Stimulated activated naive CD8-positive, alpha-beta T cell treated with anti-CD3 and anti-CD28 coated beads, Interleukin-15, Interleukin-2, amounts not matched to agents 100 ng/mL and 50 ng/mL, for 24 hours (primary cell): ENCODE measurements at regions not wholly inside any gene's neighbourhood (a gene's known extent, or its start where the extent isn't known, plus 50 kb on each side); places are given as distances from the start of the nearest gene placed in this dataset.
"Not testable (repeated sequence)": the region's sequence is repeated elsewhere in the genome, so short reads cannot be mapped to it uniquely, and the experiment has no call there.

Source experiments
- H3K27ac Mint-ChIP-seq: one replicate; pipeline ENCODE4 v1.8.0; 2021; ENCODE audit warnings: mild to moderate bottlenecking, mixed read lengths
- H3K27me3 Mint-ChIP-seq: one replicate; pipeline ENCODE4 v1.8.0; 2021; ENCODE audit warnings: mixed read lengths
- H3K36me3 Mint-ChIP-seq: one replicate; pipeline ENCODE4 v1.8.0; 2021; ENCODE audit warnings: low read depth, mixed read lengths
- H3K4me1 Mint-ChIP-seq: one replicate; pipeline ENCODE4 v1.8.0; 2021; ENCODE audit warnings: low read depth, mixed read lengths
- H3K4me3 Mint-ChIP-seq: one replicate; pipeline ENCODE4 v1.8.0; 2021; ENCODE audit warnings: mild to moderate bottlenecking, mixed read lengths
- H3K9me3 Mint-ChIP-seq: one replicate; pipeline ENCODE4 v1.8.0; 2021; ENCODE audit warnings: mixed read lengths

DNA sequence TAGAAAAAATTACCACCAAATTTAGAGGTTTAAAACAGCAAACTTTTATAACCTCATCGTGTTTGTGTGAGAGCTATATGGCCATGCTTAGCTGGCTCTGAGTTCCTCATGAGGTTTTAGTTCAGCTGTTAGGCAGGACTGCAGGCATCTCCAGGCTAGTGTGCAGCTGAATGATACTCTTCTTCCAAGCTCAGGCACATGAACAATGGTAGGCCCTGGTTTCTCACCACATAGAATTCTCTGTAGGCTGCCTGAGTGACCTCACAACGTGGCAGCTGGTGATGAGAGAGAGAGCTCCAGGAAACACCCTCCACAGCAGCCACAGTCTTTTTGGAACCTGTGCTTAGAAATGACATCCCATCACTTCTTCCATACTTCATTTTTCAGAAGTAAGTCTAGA, 540.6 kb upstream of the MIR17HG start:
- no peak overlapping the region for H3K27ac Mint-ChIP-seq
- no peaks in the 10 kb centered on the region for H3K4me1 Mint-ChIP-seq

DNA sequence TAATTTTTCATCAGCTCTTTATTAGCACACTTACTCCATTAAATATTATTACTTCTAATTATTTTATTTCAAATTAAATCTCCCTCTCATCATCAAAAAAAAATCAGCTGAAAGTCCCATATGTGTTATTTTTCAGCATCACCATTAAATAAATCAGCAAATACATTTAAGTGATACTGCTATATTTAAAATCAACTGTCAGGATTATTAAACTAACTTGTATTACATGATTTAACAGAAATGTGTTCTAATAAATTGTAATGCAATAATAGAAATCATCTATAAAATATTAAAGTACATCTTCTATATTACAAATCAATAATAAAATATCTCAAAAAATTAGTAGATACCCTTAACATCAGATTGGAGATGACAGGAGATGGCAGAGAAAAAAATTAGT, 538.6 kb upstream of the MIR17HG start:
- H3K36me3 Mint-ChIP-seq, result no peaks in the 10 kb centered on the region
- no peak overlapping the region for H3K27ac Mint-ChIP-seq
- H3K4me1 Mint-ChIP-seq, result no peaks in the 10 kb centered on the region
- H3K4me3 Mint-ChIP-seq, result no peak overlapping the region
- H3K9me3 Mint-ChIP-seq, result peaks cover 6% of the 10 kb centered on the region
- no peaks in the 10 kb centered on the region for H3K27me3 Mint-ChIP-seq

More for the DNA sequence above, 540.6 kb upstream of the MIR17HG start:
- H3K4me3 Mint-ChIP-seq, result no peak overlapping the region
- no peaks in the 10 kb centered on the region for H3K36me3 Mint-ChIP-seq
- no peaks in the 10 kb centered on the region for H3K27me3 Mint-ChIP-seq
- H3K9me3 Mint-ChIP-seq, result peaks cover 6% of the 10 kb centered on the region

- Mint-ChIP-seq H3K27ac (no peak overlapping the region), H3K9me3 (no peaks in the 10 kb centered on the region), H3K4me3 (no peak overlapping the region), H3K36me3 (no peaks in the 10 kb centered on the region), H3K4me1 (no peaks in the 10 kb centered on the region), H3K27me3 (no peaks in the 10 kb centered on the region)
Measured at GRCh38 chr13:90824032-90824431, 523.5 kb upstream of the MIR17HG start.

DNA sequence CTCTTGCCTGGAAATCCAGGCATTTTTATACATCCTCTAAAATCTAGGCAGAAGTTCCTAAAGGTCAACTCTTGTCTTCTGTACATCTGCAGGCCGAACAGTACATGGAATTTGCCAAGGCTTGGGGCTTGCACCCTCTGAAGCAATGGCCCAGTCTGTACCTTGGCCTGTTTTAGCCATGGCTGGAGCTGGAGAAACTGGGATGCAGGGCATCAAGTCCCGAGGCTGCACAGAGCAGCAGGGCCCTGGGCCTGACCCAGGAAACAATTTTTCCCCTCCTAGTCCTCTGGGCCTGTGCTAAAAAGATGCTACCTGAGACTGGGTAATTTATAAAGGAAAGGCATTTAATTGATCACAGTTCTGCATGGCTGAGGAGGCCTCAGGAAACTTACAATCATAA, 520.8 kb upstream of the MIR17HG start:
- H3K4me1 Mint-ChIP-seq, result no peaks in the 10 kb centered on the region
- no peak overlapping the region for H3K27ac Mint-ChIP-seq
- H3K4me3 Mint-ChIP-seq, result no peak overlapping the region
- no peaks in the 10 kb centered on the region for H3K36me3 Mint-ChIP-seq
- H3K27me3 Mint-ChIP-seq, result no peaks in the 10 kb centered on the region
- no peaks in the 10 kb centered on the region for H3K9me3 Mint-ChIP-seq

GRCh38 chr13:90830782-90831181, 516.7 kb upstream of the MIR17HG start:
- Mint-ChIP-seq H3K27ac (no peak overlapping the region), H3K4me1 (no peaks in the 10 kb centered on the region), H3K9me3 (no peaks in the 10 kb centered on the region), H3K27me3 (no peaks in the 10 kb centered on the region), H3K36me3 (no peaks in the 10 kb centered on the region), H3K4me3 (no peak overlapping the region)

DNA sequence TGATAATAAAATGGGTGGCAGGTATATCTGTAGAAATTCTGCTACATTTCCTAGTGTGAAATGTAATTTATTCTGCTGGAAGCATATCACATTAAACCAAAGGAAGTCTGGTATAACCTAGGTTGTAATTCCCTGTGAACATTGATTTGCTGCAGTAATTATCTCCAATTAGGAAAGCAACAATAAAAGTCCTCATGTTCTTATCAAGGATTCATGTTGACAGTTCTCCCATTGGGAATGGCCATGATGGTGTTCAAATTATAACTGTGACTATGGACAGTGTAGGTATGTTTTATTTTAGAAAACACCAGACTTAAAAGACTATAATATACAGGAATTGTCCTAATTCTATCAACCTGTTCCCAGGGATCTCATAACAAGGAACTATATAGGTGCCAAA, 513.5 kb upstream of the MIR17HG start:
- Mint-ChIP-seq H3K9me3 (no peaks in the 10 kb centered on the region), H3K36me3 (no peaks in the 10 kb centered on the region), H3K27me3 (no peaks in the 10 kb centered on the region), H3K4me1 (no peaks in the 10 kb centered on the region), H3K27ac (no peak overlapping the region), H3K4me3 (no peak overlapping the region)

DNA sequence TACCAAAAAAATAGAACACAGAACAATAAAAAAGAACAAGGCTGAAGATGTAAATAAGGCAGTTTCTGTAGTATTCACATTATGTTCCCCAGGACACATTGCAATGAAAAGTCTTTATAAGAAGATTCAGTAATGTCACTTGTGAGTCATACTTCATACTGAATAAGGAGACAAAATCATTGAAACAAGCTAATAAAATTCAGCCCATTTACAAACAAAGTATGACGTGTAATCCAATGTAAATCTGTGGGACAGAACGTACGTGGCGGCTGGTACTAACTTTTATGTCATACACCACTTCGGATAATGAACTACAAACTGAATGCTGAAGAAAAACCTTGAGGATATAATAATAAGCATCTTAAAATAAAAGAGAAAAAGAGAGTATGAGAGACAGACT, 512.8 kb upstream of the MIR17HG start:
- Mint-ChIP-seq H3K4me3 (no peak overlapping the region), H3K9me3 (no peaks in the 10 kb centered on the region), H3K27ac (no peak overlapping the region), H3K27me3 (no peaks in the 10 kb centered on the region), H3K4me1 (no peaks in the 10 kb centered on the region), H3K36me3 (no peaks in the 10 kb centered on the region)

GRCh38 chr13:90835826-90836225, 511.7 kb upstream of the MIR17HG start:
- H3K27me3 Mint-ChIP-seq, result no peaks in the 10 kb centered on the region
- H3K9me3 Mint-ChIP-seq, result peaks cover 3% of the 10 kb centered on the region
- H3K36me3 Mint-ChIP-seq, result no peaks in the 10 kb centered on the region
- no peak overlapping the region for H3K27ac Mint-ChIP-seq
- no peaks in the 10 kb centered on the region for H3K4me1 Mint-ChIP-seq
- no peak overlapping the region for H3K4me3 Mint-ChIP-seq

- Mint-ChIP-seq H3K9me3 (peaks cover 6% of the 10 kb centered on the region), H3K36me3 (no peaks in the 10 kb centered on the region), H3K27ac (no peak overlapping the region), H3K4me3 (no peak overlapping the region), H3K27me3 (no peaks in the 10 kb centered on the region), H3K4me1 (no peaks in the 10 kb centered on the region)
Measured at GRCh38 chr13:90838317-90838960, 509.0 kb upstream of the MIR17HG start.

GRCh38 chr13:90839061-90839460, 508.4 kb upstream of the MIR17HG start:
- Mint-ChIP-seq H3K36me3 (no peaks in the 10 kb centered on the region), H3K4me3 (no peak overlapping the region), H3K27me3 (no peaks in the 10 kb centered on the region), H3K4me1 (no peaks in the 10 kb centered on the region), H3K9me3 (peaks cover 6% of the 10 kb centered on the region), H3K27ac (no peak overlapping the region)

DNA sequence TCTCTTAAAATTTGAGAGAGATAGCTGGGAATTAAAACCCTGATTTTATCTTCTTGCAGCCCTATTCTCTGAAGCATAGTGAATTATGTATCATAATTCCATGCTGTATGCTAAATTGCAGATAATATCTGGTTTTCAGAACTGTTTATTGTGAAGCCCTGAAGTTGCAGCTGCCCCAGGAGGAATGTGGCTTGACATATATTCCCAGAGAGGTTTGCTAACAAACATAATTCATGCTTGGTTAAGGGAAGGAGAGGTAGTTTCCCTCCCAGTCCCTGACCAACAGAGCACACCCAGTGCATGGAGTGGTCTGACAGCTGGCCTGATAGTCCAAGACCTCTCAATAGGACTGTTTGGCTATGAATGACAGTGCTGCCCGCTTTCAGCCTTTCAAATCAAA, 500.6 kb upstream of the MIR17HG start:
- no peaks in the 10 kb centered on the region for H3K36me3 Mint-ChIP-seq

GRCh38 chr13:90853666-90854065, 493.8 kb upstream of the MIR17HG start:
- not testable (repeated sequence) for H3K27ac Mint-ChIP-seq, H3K36me3 Mint-ChIP-seq, H3K27me3 Mint-ChIP-seq, H3K4me1 Mint-ChIP-seq, H3K4me3 Mint-ChIP-seq
- H3K9me3 Mint-ChIP-seq, result peaks cover 12% of the 10 kb centered on the region

More for the DNA sequence above, 500.6 kb upstream of the MIR17HG start:
- Mint-ChIP-seq H3K27ac (no peak overlapping the region), H3K27me3 (no peaks in the 10 kb centered on the region), H3K9me3 (peaks cover 12% of the 10 kb centered on the region), H3K4me1 (no peaks in the 10 kb centered on the region), H3K4me3 (no peak overlapping the region)

DNA sequence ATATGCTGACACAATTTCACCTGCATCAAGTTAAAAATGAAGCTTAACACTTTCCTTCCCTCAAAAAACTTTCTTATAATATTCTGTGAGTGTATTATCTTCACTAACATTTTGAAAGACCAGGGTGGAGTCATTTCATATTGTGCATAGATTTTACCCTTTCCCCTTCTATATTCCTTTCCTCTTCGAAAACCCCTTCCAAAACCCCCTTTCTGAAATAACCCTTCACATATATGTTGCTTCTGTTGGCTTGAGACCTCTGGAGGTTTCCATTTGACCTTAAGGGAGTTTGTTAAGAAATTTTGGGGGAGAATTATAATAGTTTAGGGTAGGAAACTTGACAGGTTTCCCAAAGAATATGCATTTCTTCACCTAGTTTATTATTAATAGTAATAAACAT, 489.6 kb upstream of the MIR17HG start:
- no peak overlapping the region for H3K27ac Mint-ChIP-seq
- no peaks in the 10 kb centered on the region for H3K27me3 Mint-ChIP-seq
- H3K9me3 Mint-ChIP-seq, result no peaks in the 10 kb centered on the region
- no peak overlapping the region for H3K4me3 Mint-ChIP-seq
- H3K36me3 Mint-ChIP-seq, result no peaks in the 10 kb centered on the region
- no peaks in the 10 kb centered on the region for H3K4me1 Mint-ChIP-seq

DNA sequence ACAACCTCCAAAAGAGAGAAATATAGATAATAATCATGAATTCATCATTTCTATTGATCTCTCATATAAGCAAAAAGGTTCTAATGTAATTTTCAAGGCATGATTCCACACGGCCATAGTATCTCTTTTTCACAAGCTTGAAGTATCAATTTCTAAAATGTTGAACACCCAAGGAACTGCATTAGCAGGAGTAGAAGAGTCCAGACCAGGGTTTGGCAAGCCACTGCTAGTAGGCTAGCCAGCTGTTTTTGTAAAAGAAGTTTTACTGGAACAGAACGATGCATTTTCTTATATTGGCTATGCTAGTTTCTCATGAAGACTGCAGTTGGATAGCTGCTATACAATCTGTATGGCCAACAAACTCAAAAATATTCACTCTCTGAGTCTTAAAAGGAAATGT, 481.5 kb upstream of the MIR17HG start:
- Mint-ChIP-seq H3K27me3 (no peaks in the 10 kb centered on the region), H3K27ac (no peak overlapping the region), H3K9me3 (no peaks in the 10 kb centered on the region), H3K36me3 (no peaks in the 10 kb centered on the region), H3K4me1 (no peaks in the 10 kb centered on the region), H3K4me3 (no peak overlapping the region)

DNA sequence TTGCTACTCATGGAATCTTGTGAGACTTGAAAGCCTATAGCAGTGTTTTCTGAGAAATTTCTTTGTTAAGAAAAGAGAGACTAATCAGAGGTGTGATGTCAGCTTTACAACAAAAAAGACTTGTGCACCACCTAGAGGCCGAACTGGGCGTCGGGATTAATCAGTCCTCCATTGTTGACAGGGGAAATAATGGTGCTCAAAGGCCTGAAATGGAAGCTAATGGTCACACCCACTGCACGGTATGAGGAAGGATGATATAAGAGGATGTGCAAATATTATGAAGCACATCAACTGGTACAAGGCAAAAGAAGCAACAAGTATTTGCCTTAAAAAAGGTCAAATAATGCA, 480.2 kb upstream of the MIR17HG start:
- no peaks in the 10 kb centered on the region for H3K36me3 Mint-ChIP-seq
- no peaks in the 10 kb centered on the region for H3K27me3 Mint-ChIP-seq
- H3K4me1 Mint-ChIP-seq, result no peaks in the 10 kb centered on the region
- no peak overlapping the region for H3K4me3 Mint-ChIP-seq
- H3K9me3 Mint-ChIP-seq, result no peaks in the 10 kb centered on the region
- H3K27ac Mint-ChIP-seq, result no peak overlapping the region

DNA sequence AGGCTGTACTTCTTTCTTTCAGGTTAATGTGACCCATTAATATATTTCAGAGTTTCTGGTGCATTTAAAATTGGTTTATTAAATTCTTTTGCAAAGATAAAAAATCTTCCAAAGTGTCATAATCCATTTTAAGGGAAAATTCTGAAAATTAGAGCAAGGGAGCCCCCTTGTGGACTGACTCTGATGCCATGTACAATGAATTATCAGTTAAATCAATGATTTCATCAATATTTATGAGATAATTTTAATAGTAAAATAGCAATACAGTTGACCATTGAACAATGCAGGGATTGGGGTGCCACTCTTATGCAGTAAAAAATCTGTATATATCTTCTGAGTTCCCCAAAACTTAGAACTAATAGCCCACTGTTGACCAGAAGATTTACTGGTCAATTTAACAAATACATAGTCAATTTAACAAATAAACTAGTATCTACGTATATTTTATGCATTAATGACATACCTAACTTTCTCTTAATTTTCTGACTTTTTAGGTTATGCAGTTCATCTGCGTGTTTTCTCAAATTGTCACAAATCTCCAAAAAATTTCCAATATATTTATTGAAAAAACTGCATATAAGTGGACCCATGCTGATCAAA, 479.1 kb upstream of the MIR17HG start:
- Mint-ChIP-seq H3K4me3 (no peak overlapping the region), H3K27me3 (no peaks in the 10 kb centered on the region), H3K36me3 (no peaks in the 10 kb centered on the region), H3K27ac (no peak overlapping the region), H3K4me1 (no peaks in the 10 kb centered on the region), H3K9me3 (no peaks in the 10 kb centered on the region)
